Activated B cell treated with CpG ODN at 0.5 μM for 24 hours (primary cell): ENCODE measurements at regions not wholly inside any gene's neighbourhood (a gene's known extent, or its start where the extent isn't known, plus 50 kb on each side); places are given as distances from the start of the nearest gene placed in this dataset.

Experiments
- ATAC-seq: fragments of 200-7000 bp; cut with Tn5 transposase; one replicate; pipeline ENCODE4 v1.10.0; 2021; ENCODE audit warnings: low read depth, mild to moderate bottlenecking, moderate library complexity
- CTCF ChIA-PET: fragments of 350-600 bp; sonication (Branson Sonifier 250); formaldehyde crosslinking; loops from one replicate; lab custom pipeline; 2021; ENCODE audit warnings: antibody characterized with exemption; lab: Charles Lee
- POLR2A ChIA-PET: fragments of 350-600 bp; sonication (Branson Sonifier 250); formaldehyde crosslinking; loops from one replicate; lab custom pipeline; 2021; ENCODE audit warnings: antibody characterized with exemption; lab: Charles Lee
- DNase-seq: peaks from one replicate; pipeline ENCODE4 v3.0.0; 2022
- H3K27ac Mint-ChIP-seq: one replicate; pipeline ENCODE4 v1.8.0; 2020; ENCODE audit warnings: mixed read lengths
- H3K27me3 Mint-ChIP-seq: one replicate; pipeline ENCODE4 v1.8.0; 2021; ENCODE audit warnings: mixed read lengths
- H3K36me3 Mint-ChIP-seq: one replicate; pipeline ENCODE4 v1.8.0; 2021; ENCODE audit warnings: low read depth, mixed read lengths
- H3K4me1 Mint-ChIP-seq: one replicate; pipeline ENCODE4 v1.8.0; 2021; ENCODE audit warnings: mixed read lengths
- H3K4me3 Mint-ChIP-seq: one replicate; pipeline ENCODE4 v1.8.0; 2020; ENCODE audit warnings: mild to moderate bottlenecking, mixed read lengths
- H3K9me3 Mint-ChIP-seq: one replicate; pipeline ENCODE4 v1.8.0; 2020; ENCODE audit warnings: mixed read lengths
- intact Hi-C: fragments of 100-400 bp; cut with micrococcal nuclease; formaldehyde crosslinking; loops from one replicate; pipeline ENCODE4 v1.15.1; 2024
- TF ChIP-seq, protein P1 (sequence below): fragments of 200-600 bp; IDR thresholded peaks from one replicate; pipeline ENCODE4 v1.8.0; 2022; ENCODE audit warnings: antibody characterized with exemption, mild to moderate bottlenecking

DNA sequence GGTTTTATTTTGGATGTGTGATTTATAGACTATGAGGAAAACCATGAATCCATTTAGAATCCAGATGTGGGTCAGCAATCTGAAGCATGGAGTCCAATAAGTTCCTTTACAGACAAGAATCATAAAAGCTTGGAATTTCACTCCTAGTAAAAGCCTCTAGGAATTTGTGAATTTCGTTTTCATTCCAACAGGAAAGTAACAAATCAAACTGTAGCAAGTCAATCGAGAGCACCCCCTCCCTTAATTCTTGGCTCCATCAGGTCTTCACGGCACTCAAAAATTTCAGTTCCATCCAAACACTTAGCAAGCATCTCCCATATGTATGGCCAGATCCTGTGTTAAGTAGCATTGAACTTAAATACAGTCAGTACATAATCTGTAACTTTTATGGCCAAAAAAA is 143.6 kb upstream of the POU2AF2 start:
- H3K36me3 Mint-ChIP-seq: no peaks in the 10 kb centered on the region
- DNase-seq (no peak), ATAC-seq (no peak)
- TF ChIP-seq, protein P1, sequence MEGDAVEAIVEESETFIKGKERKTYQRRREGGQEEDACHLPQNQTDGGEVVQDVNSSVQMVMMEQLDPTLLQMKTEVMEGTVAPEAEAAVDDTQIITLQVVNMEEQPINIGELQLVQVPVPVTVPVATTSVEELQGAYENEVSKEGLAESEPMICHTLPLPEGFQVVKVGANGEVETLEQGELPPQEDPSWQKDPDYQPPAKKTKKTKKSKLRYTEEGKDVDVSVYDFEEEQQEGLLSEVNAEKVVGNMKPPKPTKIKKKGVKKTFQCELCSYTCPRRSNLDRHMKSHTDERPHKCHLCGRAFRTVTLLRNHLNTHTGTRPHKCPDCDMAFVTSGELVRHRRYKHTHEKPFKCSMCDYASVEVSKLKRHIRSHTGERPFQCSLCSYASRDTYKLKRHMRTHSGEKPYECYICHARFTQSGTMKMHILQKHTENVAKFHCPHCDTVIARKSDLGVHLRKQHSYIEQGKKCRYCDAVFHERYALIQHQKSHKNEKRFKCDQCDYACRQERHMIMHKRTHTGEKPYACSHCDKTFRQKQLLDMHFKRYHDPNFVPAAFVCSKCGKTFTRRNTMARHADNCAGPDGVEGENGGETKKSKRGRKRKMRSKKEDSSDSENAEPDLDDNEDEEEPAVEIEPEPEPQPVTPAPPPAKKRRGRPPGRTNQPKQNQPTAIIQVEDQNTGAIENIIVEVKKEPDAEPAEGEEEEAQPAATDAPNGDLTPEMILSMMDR: no peak
- peaks cover 3% of the 10 kb centered on the region for H3K4me1 Mint-ChIP-seq
- intact Hi-C loops: no loop called here
- no peak overlapping the region for H3K4me3 Mint-ChIP-seq
- H3K9me3 Mint-ChIP-seq: peaks cover 2% of the 10 kb centered on the region
- CTCF ChIA-PET: no interaction called here
- no peaks in the 10 kb centered on the region for H3K27me3 Mint-ChIP-seq
- POLR2A ChIA-PET: no interaction called here
- H3K27ac Mint-ChIP-seq: no peak overlapping the region

- intact Hi-C loops: no loop called here
- Mint-ChIP-seq H3K9me3 (peaks cover 2% of the 10 kb centered on the region), H3K4me1 (peaks cover 4% of the 10 kb centered on the region), H3K4me3 (no peak overlapping the region), H3K27ac (no peak overlapping the region), H3K36me3 (no peaks in the 10 kb centered on the region), H3K27me3 (no peaks in the 10 kb centered on the region)
- CTCF ChIA-PET: no interaction called here
- ATAC-seq (no peak), DNase-seq (no peak)
- TF ChIP-seq, protein P1: no peak
- POLR2A ChIA-PET: no interaction called here
These were observed 146.4 kb upstream of the POU2AF2 start for GRCh38 chr11:111099028-111099713.

DNA sequence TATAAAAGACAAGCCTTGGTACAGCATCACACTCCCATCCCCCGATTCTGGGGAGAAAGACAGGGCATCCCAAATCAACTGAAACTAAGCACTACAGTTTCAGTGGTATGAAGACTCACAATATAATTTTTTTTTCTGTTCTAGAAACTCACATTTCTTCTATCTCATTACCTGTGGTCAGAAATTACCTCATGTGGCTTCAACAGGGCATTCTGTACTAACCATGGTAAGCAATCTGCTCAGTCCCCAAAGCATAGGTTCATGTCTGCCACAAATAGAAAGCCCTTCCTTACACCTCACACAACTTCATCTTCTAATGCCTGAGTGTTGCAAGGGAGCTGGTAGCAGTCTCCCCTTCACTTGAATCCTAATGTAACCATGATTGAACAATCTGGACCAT is 147.4 kb upstream of the POU2AF2 start:
- ChIA-PET CTCF (no interaction called here), POLR2A (no interaction called here)
- H3K4me1 Mint-ChIP-seq: peaks cover 3% of the 10 kb centered on the region
- H3K27ac Mint-ChIP-seq: no peak overlapping the region
- H3K9me3 Mint-ChIP-seq: peaks cover 2% of the 10 kb centered on the region
- TF ChIP-seq, protein P1: no peak
- ATAC-seq: no peak
- H3K27me3 Mint-ChIP-seq: no peaks in the 10 kb centered on the region
- no peaks in the 10 kb centered on the region for H3K36me3 Mint-ChIP-seq
- intact Hi-C loops: no loop called here
- no peak for DNase-seq
- no peak overlapping the region for H3K4me3 Mint-ChIP-seq

DNA sequence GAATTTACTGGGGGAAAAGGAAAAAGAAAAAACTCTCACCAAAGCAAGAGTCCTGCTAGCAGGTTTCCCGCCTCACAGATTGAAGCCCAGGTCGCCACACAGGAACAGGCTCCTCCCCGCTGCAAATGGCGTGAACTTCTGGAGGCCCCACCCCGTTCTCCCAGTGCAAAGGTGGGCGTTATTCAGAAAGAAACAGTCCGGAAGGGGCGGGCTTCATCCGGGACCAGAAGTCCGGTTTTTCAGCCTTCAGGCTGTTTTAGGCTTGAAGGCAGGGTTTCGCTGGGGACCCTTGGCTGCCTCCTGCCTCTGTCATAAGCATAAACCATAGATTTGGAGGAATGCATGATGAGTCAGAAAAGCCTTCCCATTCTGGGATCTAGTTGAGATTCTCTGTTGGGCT is 148.3 kb upstream of the POU2AF2 start:
- Mint-ChIP-seq H3K9me3 (peaks cover 2% of the 10 kb centered on the region), H3K4me1 (peaks cover 3% of the 10 kb centered on the region), H3K36me3 (no peaks in the 10 kb centered on the region), H3K27ac (peak overlapping the region; percentile 11), H3K27me3 (no peaks in the 10 kb centered on the region), H3K4me3 (peak overlapping the region; percentile 68)
- ChIA-PET POLR2A (no interaction called here), CTCF (no interaction called here)
- DNase-seq (no peak), ATAC-seq (peak; percentile 52)
- intact Hi-C loops: no loop called here
- TF ChIP-seq, protein P1: no peak

DNA sequence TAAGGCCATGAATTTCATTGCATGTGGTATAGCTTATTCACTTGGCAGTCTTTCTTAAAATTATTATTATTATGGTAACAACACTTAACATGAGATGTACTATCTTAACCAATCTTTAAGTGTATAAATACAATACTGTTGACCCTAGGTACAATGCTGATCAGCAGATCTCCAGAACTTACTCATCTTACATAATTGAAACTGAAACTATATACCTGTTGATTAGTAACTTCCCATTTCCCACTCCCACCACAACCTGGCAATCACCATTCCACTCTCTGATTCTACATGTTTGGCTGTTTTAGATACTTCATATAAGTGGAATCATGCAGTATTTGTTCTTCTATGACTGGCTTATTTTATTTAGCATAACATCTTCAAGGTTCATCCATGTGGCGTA is 150.2 kb upstream of the POU2AF2 start:
- Mint-ChIP-seq H3K27me3 (no peaks in the 10 kb centered on the region), H3K36me3 (no peaks in the 10 kb centered on the region), H3K27ac (no peak overlapping the region), H3K9me3 (peaks cover under 1% of the 10 kb centered on the region), H3K4me1 (peaks cover 3% of the 10 kb centered on the region), H3K4me3 (no peak overlapping the region)
- no peak for DNase-seq
- ATAC-seq: no peak
- ChIA-PET POLR2A (no interaction called here), CTCF (no interaction called here)
- TF ChIP-seq, protein P1: no peak
- intact Hi-C loops: no loop called here
